ENCODE measurements at regions not wholly inside any gene's neighbourhood (a gene's known extent, or its start where the extent isn't known, plus 50 kb on each side); places are given as distances from the start of the nearest gene placed in this dataset.

DNA sequence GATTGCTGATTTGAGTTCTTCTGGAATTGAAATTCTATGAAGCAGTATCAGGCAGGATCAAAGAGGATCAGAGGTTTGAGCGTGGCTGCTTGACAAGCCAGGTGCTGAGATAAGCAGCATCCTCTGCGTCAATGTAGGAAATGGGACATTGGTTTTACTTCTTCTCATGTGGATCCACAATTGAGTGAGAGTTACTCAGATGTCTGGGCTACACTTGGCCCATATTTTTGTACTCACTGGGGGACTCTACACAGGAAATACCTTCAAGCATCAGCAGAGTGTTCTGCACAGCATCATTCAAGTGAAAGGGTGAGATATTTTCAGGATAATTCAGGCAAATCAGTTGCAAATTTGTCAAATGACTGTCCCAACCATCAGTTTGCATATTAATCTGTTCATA lies 613.9 kb upstream of the ARID1B start:
- TF ChIP-seq GATA2 (IDR thresholded peaks at IDR 0.05; ENCODE audit: low read depth, low read length): no peak
- TF ChIP-seq GATA3 (IDR thresholded peaks at IDR 0.05; ENCODE audit: low read depth, low read length): no peak
